DND-41 (cell line): ENCODE measurements at regions not wholly inside any gene's neighbourhood (a gene's known extent, or its start where the extent isn't known, plus 50 kb on each side); places are given as distances from the start of the nearest gene placed in this dataset.

Experiments used
- ATAC-seq: fragments of 200-7000 bp; cut with Tn5 transposase; 3 replicates; pipeline ENCODE4 v1.9.1; 2021; ENCODE audit warnings: low read depth; ENCODE audit not compliant: insufficient read depth
- DNase-seq: peaks from one replicate; pipeline ENCODE4 v3.0.0-alpha.2; 2020
- H2AFZ ChIP-seq: 2 replicates; pipeline ENCODE4 v1.6.0; 2012; ENCODE audit warnings: low read depth, low read length
- H3K27ac ChIP-seq: 2 replicates; pipeline ENCODE4 v1.5.1; 2012; ENCODE audit warnings: low read length, inconsistent platforms
- H3K27me3 ChIP-seq: fragments of 200-600 bp; sonication (generic); 2 replicates; pipeline ENCODE4 v1.6.0; 2012; ENCODE audit warnings: low read length, mild to moderate bottlenecking, inconsistent platforms; ENCODE audit not compliant: insufficient read depth, poor library complexity
- H3K36me3 ChIP-seq: 2 replicates; pipeline ENCODE4 v1.5.1; 2012; ENCODE audit warnings: low read length, inconsistent platforms; ENCODE audit not compliant: insufficient read depth
- H3K4me1 ChIP-seq: 2 replicates; pipeline ENCODE4 v1.5.1; 2012; ENCODE audit warnings: mild to moderate bottlenecking, low read length; ENCODE audit not compliant: insufficient read depth
- H3K4me2 ChIP-seq: 2 replicates; pipeline ENCODE4 v1.6.0; 2012; ENCODE audit warnings: mild to moderate bottlenecking, moderate library complexity, low read length, inconsistent platforms; ENCODE audit not compliant: insufficient read depth
- H3K4me3 ChIP-seq, 2 experiments: fragments of 200-600 bp in 1 of 2; shearing (Covaris generic) in 1 of 2; 2 replicates each; pipeline ENCODE4 v1.5.1; 2012 to 2016; ENCODE audit warnings: inconsistent platforms in 2 of 2, low read length in 2 of 2, mild to moderate bottlenecking in 2 of 2, low read depth in 1 of 2, moderate library complexity in 1 of 2
- H3K79me2 ChIP-seq: 2 replicates; pipeline ENCODE4 v1.6.0; 2012; ENCODE audit warnings: low read length, inconsistent platforms; ENCODE audit not compliant: insufficient read depth
- H3K9ac ChIP-seq: 2 replicates; pipeline ENCODE4 v1.6.0; 2012; ENCODE audit warnings: low read depth, mild to moderate bottlenecking, inconsistent platforms, low read length, moderate library complexity
- H3K9me3 ChIP-seq: 2 replicates; pipeline ENCODE4 v1.5.1; 2012; ENCODE audit warnings: low read length, moderate library complexity, mild to moderate bottlenecking, inconsistent platforms; ENCODE audit not compliant: insufficient read depth, severe bottlenecking
- H4K20me1 ChIP-seq: 2 replicates; pipeline ENCODE4 v1.6.0; 2012; ENCODE audit warnings: low read length; ENCODE audit not compliant: insufficient read depth
- CTCF ChIP-seq: IDR thresholded peaks from 2 replicates; pipeline ENCODE4 v1.5.1; 2012; ENCODE audit warnings: borderline replicate concordance, low read length, moderate library complexity, mild to moderate bottlenecking; ENCODE audit not compliant: poor library complexity, severe bottlenecking; ENCODE audit errors: extremely low read depth
- EZH2 ChIP-seq: IDR thresholded peaks from 3 replicates; pipeline ENCODE4 v1.6.1; 2012; ENCODE audit warnings: borderline replicate concordance, low read depth, mild to moderate bottlenecking, moderate library complexity, low read length, inconsistent platforms; ENCODE audit not compliant: severe bottlenecking

GRCh38 chr2:33655626-33656320 is 56.7 kb upstream of the FAM98A start:
- Histone ChIP-seq H3K36me3 (no peaks in the 10 kb centered on the region), H3K79me2 (no peaks in the 10 kb centered on the region), H3K4me1 (no peaks in the 10 kb centered on the region), H3K27me3 (no peaks in the 10 kb centered on the region), H3K27ac (no peak overlapping the region), H3K9ac (no peak overlapping the region), H2AFZ (no peak overlapping the region), H3K4me2 (no peak overlapping the region), H4K20me1 (no peaks in the 10 kb centered on the region), H3K9me3 (peaks cover 9% of the 10 kb centered on the region), H3K4me3 (no peak overlapping the region)
- ATAC-seq (no peak), DNase-seq (no peak)
- TF ChIP-seq EZH2 (no peak), CTCF (no peak)

- H3K4me2 ChIP-seq, result no peak overlapping the region
- TF ChIP-seq EZH2 (no peak), CTCF (no peak)
- H3K4me1 ChIP-seq, result no peaks in the 10 kb centered on the region
- no peak for ATAC-seq
- H3K79me2 ChIP-seq, result no peaks in the 10 kb centered on the region
- DNase-seq, result no peak
- H3K9me3 ChIP-seq, result peaks cover 9% of the 10 kb centered on the region
- no peaks in the 10 kb centered on the region for H3K27me3 ChIP-seq
- H3K36me3 ChIP-seq, result no peaks in the 10 kb centered on the region
- no peak overlapping the region for H3K9ac ChIP-seq
- H3K4me3 ChIP-seq, result no peak overlapping the region
- no peak overlapping the region for H3K27ac ChIP-seq
- H4K20me1 ChIP-seq, result no peaks in the 10 kb centered on the region
- no peak overlapping the region for H2AFZ ChIP-seq
Observed at GRCh38 chr2:33652830-33653229, 53.7 kb upstream of the FAM98A start.

- Histone ChIP-seq H3K27ac (no peak overlapping the region), H4K20me1 (no peaks in the 10 kb centered on the region), H3K9me3 (peaks cover 9% of the 10 kb centered on the region), H3K4me1 (no peaks in the 10 kb centered on the region), H3K9ac (no peak overlapping the region), H3K4me3 (no peak overlapping the region), H3K79me2 (no peaks in the 10 kb centered on the region), H3K27me3 (no peaks in the 10 kb centered on the region), H3K36me3 (no peaks in the 10 kb centered on the region), H3K4me2 (no peak overlapping the region), H2AFZ (no peak overlapping the region)
- ATAC-seq (no peak), DNase-seq (no peak)
- TF ChIP-seq EZH2 (no peak), CTCF (no peak)
Observed at GRCh38 chr2:33650171-33650570, 51.1 kb upstream of the FAM98A start.
